Lung (tissue), 11 donors: ENCODE measurements at regions not wholly inside any gene's neighbourhood (a gene's known extent, or its start where the extent isn't known, plus 50 kb on each side); places are given as distances from the start of the nearest gene placed in this dataset.

ENCODE experiments used
- ATAC-seq: fragments of 200-7000 bp; cut with Tn5 transposase; one replicate; pipeline ENCODE4 v1.9.1; 2020; ENCODE audit warnings: moderate number of reproducible peaks; ENCODE audit not compliant: insufficient read depth, low FRiP score
- DNase-seq, 3 donors: peaks; one replicate each; pipeline ENCODE4 v3.0.0-alpha.2; 2013 to 2017
- H3K27ac ChIP-seq, 2 donors: one replicate each; pipeline ENCODE4 v1.5.1; 2013; ENCODE audit warnings: mild to moderate bottlenecking in 2 of 2, moderate library complexity in 2 of 2, control low read depth in 1 of 2, inconsistent platforms in 1 of 2, low read depth in 1 of 2, low read length in 1 of 2
- H3K27me3 ChIP-seq, 3 donors: one replicate each; pipeline ENCODE4 v1.5.1; 2013; ENCODE audit warnings: low read length in 2 of 3; ENCODE audit not compliant: control insufficient read depth in 3 of 3, insufficient read depth in 3 of 3
- H3K36me3 ChIP-seq, 4 donors: one replicate each; pipeline ENCODE4 v1.5.1; 2013; ENCODE audit warnings: low read length in 4 of 4, mild to moderate bottlenecking in 1 of 4, moderate library complexity in 1 of 4; ENCODE audit not compliant: control insufficient read depth in 4 of 4, insufficient read depth in 4 of 4
- H3K4me1 ChIP-seq, 5 donors: one replicate each; pipeline ENCODE4 v1.5.1; 2013; ENCODE audit warnings: low read length in 5 of 5, mild to moderate bottlenecking in 2 of 5, moderate library complexity in 1 of 5; ENCODE audit not compliant: control insufficient read depth in 5 of 5, insufficient read depth in 5 of 5
- H3K4me3 ChIP-seq: one replicate; pipeline ENCODE4 v1.5.1; 2013; ENCODE audit warnings: mild to moderate bottlenecking, control low read depth, moderate library complexity
- H3K9ac ChIP-seq, 2 donors: one replicate each; pipeline ENCODE4 v1.5.1; 2013; ENCODE audit warnings: low read length in 2 of 2, control low read depth in 1 of 2; ENCODE audit not compliant: insufficient read depth in 1 of 2
- H3K9me3 ChIP-seq, 4 donors: one replicate each; pipeline ENCODE4 v1.5.1; 2013; ENCODE audit warnings: low read length in 3 of 4, mild to moderate bottlenecking in 1 of 4, moderate library complexity in 1 of 4; ENCODE audit not compliant: control insufficient read depth in 4 of 4, insufficient read depth in 3 of 4
- WGBS, 2 donors: extraction: QIAGEN DNeasy Blood & Tissue Kit; methylation state at CpG; one replicate each; pipeline ENCODE4 v1.1.7; 2013; 5-methylcytosine and 5-hydroxymethylcytosine counted together
- TF ChIP-seq, protein P1 (sequence below): IDR thresholded peaks from 2 replicates; pipeline ENCODE4 v1.5.1; 2012; ENCODE audit warnings: mild to moderate bottlenecking; ENCODE audit errors: control extremely low read depth, extremely low read depth
- donor health status: control.
- donor health status: control.
- donor health status: Bipolar disorder and iron deficiency.
- donor health status: healthy.
- donor health status: DM: yes; HTN: yes; CAD: no.

DNA sequence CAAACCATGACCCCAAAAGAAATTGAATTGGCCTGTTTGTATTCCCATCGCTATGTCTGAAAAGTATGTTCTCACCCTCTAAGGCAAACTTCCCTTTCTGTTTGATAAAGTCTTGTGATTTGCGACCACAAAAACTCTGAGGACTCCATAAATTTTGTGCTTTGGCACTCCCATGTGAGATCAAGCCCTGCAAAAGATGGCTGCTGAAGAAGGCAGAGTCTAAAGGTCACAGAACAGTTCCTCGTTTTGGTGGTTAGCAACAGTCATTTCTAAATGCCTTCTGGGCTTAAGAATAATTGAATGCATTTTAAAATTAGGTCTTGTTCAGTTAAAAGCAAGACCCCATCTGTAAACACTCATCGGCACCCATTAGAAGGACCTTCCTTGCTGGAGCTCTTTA lies 441.6 kb downstream of the OMA1 start:
- no peak for ATAC-seq
- Histone ChIP-seq H3K27ac (no peak overlapping the region), H3K4me3 (no peak overlapping the region), H3K4me1 (no peaks in the 10 kb centered on the region), H3K9ac (no peak overlapping the region), H3K36me3 (no peaks in the 10 kb centered on the region), H3K27me3 (no peaks in the 10 kb centered on the region), H3K9me3 (no peaks in the 10 kb centered on the region)
- TF ChIP-seq, protein P1, sequence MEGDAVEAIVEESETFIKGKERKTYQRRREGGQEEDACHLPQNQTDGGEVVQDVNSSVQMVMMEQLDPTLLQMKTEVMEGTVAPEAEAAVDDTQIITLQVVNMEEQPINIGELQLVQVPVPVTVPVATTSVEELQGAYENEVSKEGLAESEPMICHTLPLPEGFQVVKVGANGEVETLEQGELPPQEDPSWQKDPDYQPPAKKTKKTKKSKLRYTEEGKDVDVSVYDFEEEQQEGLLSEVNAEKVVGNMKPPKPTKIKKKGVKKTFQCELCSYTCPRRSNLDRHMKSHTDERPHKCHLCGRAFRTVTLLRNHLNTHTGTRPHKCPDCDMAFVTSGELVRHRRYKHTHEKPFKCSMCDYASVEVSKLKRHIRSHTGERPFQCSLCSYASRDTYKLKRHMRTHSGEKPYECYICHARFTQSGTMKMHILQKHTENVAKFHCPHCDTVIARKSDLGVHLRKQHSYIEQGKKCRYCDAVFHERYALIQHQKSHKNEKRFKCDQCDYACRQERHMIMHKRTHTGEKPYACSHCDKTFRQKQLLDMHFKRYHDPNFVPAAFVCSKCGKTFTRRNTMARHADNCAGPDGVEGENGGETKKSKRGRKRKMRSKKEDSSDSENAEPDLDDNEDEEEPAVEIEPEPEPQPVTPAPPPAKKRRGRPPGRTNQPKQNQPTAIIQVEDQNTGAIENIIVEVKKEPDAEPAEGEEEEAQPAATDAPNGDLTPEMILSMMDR: no peak
- WGBS, 2 donors: 38 to 57% methylated on average over 4 of the region's 4 CpGs
- DNase-seq: no peak

DNA sequence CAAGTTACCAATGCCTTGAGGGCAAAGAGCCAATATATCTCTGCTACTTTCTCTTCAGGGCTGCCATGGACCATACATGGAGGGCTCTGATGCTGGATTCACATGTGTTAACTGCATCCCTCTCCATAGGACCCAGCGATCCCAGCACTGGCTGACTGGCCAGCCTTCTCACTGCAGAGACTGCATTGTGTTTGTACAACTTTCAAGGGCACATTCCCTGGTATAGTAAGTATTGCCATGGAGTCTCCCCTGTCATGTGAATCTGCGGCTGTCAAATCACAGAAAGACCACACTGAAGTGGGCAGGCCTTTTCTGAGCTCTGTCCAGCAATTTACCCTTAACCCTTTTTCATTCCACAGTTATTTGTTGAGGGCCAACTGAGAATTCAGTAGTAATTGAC lies 449.8 kb downstream of the OMA1 start:
- no peak overlapping the region for H3K9ac ChIP-seq
- no peaks in the 10 kb centered on the region for H3K36me3 ChIP-seq
- H3K27me3 ChIP-seq: no peaks in the 10 kb centered on the region
- TF ChIP-seq, protein P1: no peak
- no peak overlapping the region for H3K4me3 ChIP-seq
- H3K9me3 ChIP-seq: peaks cover 0 to 1% (median 0%) of the 10 kb centered on the region in 4 donors
- H3K27ac ChIP-seq: no peak overlapping the region
- ATAC-seq (no peak), DNase-seq (no peak)
- no peaks in the 10 kb centered on the region for H3K4me1 ChIP-seq
- WGBS, 2 donors: 89 to 91% methylated on average over 2 of the region's 2 CpGs

GRCh38 chr1:58095183-58095582 lies 451.3 kb downstream of the OMA1 start:
- H3K36me3 ChIP-seq: no peaks in the 10 kb centered on the region
- WGBS, 2 donors: 94 to 95% methylated on average over 5 of the region's 5 CpGs
- peaks cover 0 to 9% (median 0%) of the 10 kb centered on the region in 5 donors for H3K4me1 ChIP-seq
- no peaks in the 10 kb centered on the region for H3K27me3 ChIP-seq
- TF ChIP-seq, protein P1: no peak
- no peak overlapping the region for H3K9ac ChIP-seq
- H3K4me3 ChIP-seq: no peak overlapping the region
- DNase-seq (no peak), ATAC-seq (no peak)
- no peak overlapping the region for H3K27ac ChIP-seq
- H3K9me3 ChIP-seq: peaks cover 0 to 1% (median 0%) of the 10 kb centered on the region in 4 donors

- no peak overlapping the region for H3K4me3 ChIP-seq
- no peaks in the 10 kb centered on the region for H3K36me3 ChIP-seq
- H3K27me3 ChIP-seq: no peaks in the 10 kb centered on the region
- ATAC-seq (no peak), DNase-seq (no peak)
- no peak overlapping the region for H3K27ac ChIP-seq
- H3K9me3 ChIP-seq: peaks cover 0 to 1% (median 0%) of the 10 kb centered on the region in 4 donors
- no peak overlapping the region for H3K9ac ChIP-seq
- peaks cover 0 to 14% (median 0%) of the 10 kb centered on the region in 5 donors for H3K4me1 ChIP-seq
- 58 to 59% methylated on average over 2 of the region's 2 CpGs for WGBS, 2 donors
- TF ChIP-seq, protein P1: no peak
Observed at GRCh38 chr1:58094221-58094620, 452.3 kb downstream of the OMA1 start.
